ENCODE measurements at regions not wholly inside any gene's neighbourhood (a gene's known extent, or its start where the extent isn't known, plus 50 kb on each side); places are given as distances from the start of the nearest gene placed in this dataset.

GRCh38 chr3:177758126-177758525 is 560.8 kb upstream of the TBL1XR1 start:
- peak in 1 of 2 donors; percentile 60 for DNase-seq (ENCODE audit: low read depth in 1 of 2, low spot score in 1 of 2)
- H3K27me3 ChIP-seq = no peaks in the 10 kb centered on the region
- no peaks in the 10 kb centered on the region for H3K4me1 ChIP-seq (ENCODE audit: low read depth)
- H3K36me3 ChIP-seq = no peaks in the 10 kb centered on the region
- no peak overlapping the region for H3K4me3 ChIP-seq
- no peaks in the 10 kb centered on the region for H3K9me3 ChIP-seq (ENCODE audit: low read depth)
- no peak overlapping the region for H3K27ac ChIP-seq
- TF ChIP-seq, protein P1, sequence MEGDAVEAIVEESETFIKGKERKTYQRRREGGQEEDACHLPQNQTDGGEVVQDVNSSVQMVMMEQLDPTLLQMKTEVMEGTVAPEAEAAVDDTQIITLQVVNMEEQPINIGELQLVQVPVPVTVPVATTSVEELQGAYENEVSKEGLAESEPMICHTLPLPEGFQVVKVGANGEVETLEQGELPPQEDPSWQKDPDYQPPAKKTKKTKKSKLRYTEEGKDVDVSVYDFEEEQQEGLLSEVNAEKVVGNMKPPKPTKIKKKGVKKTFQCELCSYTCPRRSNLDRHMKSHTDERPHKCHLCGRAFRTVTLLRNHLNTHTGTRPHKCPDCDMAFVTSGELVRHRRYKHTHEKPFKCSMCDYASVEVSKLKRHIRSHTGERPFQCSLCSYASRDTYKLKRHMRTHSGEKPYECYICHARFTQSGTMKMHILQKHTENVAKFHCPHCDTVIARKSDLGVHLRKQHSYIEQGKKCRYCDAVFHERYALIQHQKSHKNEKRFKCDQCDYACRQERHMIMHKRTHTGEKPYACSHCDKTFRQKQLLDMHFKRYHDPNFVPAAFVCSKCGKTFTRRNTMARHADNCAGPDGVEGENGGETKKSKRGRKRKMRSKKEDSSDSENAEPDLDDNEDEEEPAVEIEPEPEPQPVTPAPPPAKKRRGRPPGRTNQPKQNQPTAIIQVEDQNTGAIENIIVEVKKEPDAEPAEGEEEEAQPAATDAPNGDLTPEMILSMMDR (IDR thresholded peaks at IDR 0.05; ENCODE audit: low read depth, low read length) = no peak

DNA sequence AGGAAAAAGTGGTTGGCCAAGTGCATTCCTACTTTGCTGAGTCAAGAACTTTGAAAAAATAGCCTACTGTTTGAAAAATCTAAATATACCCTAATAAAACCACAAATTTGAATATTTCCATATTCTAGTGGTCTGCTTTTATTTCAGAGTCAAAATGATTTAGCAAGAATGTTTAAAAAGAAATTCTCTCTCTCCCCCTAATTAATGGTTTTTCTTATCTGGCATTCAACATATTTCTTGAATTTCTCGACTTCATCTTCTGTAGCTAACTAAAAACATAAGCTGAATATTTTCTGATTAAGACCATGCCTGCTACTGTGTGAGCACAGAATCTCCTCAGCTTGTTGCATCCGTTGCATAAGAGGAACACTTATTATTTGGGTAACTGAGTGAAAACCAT is 563.5 kb upstream of the TBL1XR1 start:
- peak in 1 of 2 donors; percentile 46 for DNase-seq (ENCODE audit: low read depth in 1 of 2, low spot score in 1 of 2)
- H3K36me3 ChIP-seq = no peaks in the 10 kb centered on the region
- no peaks in the 10 kb centered on the region for H3K27me3 ChIP-seq
- H3K4me1 ChIP-seq (ENCODE audit: low read depth) = peaks cover 6% of the 10 kb centered on the region
- no peaks in the 10 kb centered on the region for H3K9me3 ChIP-seq (ENCODE audit: low read depth)
- no peak overlapping the region for H3K4me3 ChIP-seq
- TF ChIP-seq, protein P1 (IDR thresholded peaks at IDR 0.05; ENCODE audit: low read depth, low read length) = no peak
- no peak overlapping the region for H3K27ac ChIP-seq

- H3K9me3 ChIP-seq (ENCODE audit: low read depth) = no peaks in the 10 kb centered on the region
- H3K27me3 ChIP-seq = no peaks in the 10 kb centered on the region
- no peak overlapping the region for H3K27ac ChIP-seq
- DNase-seq (ENCODE audit: low read depth in 1 of 2, low spot score in 1 of 2) = peak in 1 of 2 donors; percentile 67
- H3K36me3 ChIP-seq = no peaks in the 10 kb centered on the region
- peaks cover 6% of the 10 kb centered on the region for H3K4me1 ChIP-seq (ENCODE audit: low read depth)
- TF ChIP-seq, protein P1 (IDR thresholded peaks at IDR 0.05; ENCODE audit: low read depth, low read length) = no peak
- H3K4me3 ChIP-seq = no peak overlapping the region
These were observed 567.2 kb upstream of the TBL1XR1 start for GRCh38 chr3:177764377-177764912.

- H3K4me3 ChIP-seq = no peak overlapping the region
- TF ChIP-seq, protein P1 (IDR thresholded peaks at IDR 0.05; ENCODE audit: low read depth, low read length) = no peak
- no peaks in the 10 kb centered on the region for H3K27me3 ChIP-seq
- no peaks in the 10 kb centered on the region for H3K9me3 ChIP-seq (ENCODE audit: low read depth)
- H3K4me1 ChIP-seq (ENCODE audit: low read depth) = peaks cover 6% of the 10 kb centered on the region
- no peak overlapping the region for H3K27ac ChIP-seq
- no peak for DNase-seq (ENCODE audit: low read depth in 1 of 2, low spot score in 1 of 2)
- no peaks in the 10 kb centered on the region for H3K36me3 ChIP-seq
These were observed 567.7 kb upstream of the TBL1XR1 start for GRCh38 chr3:177764933-177765332.

GRCh38 chr3:177770383-177771230 is 573.3 kb upstream of the TBL1XR1 start:
- TF ChIP-seq, protein P1 (IDR thresholded peaks at IDR 0.05; ENCODE audit: low read depth, low read length) = no peak
- no peaks in the 10 kb centered on the region for H3K9me3 ChIP-seq (ENCODE audit: low read depth)
- no peaks in the 10 kb centered on the region for H3K36me3 ChIP-seq
- no peaks in the 10 kb centered on the region for H3K27me3 ChIP-seq
- H3K4me1 ChIP-seq (ENCODE audit: low read depth) = no peaks in the 10 kb centered on the region
- H3K4me3 ChIP-seq = no peak overlapping the region
- H3K27ac ChIP-seq = no peak overlapping the region
- no peak for DNase-seq (ENCODE audit: low read depth in 1 of 2, low spot score in 1 of 2)
